ENCODE measurements at regions not wholly inside any gene's neighbourhood (a gene's known extent, or its start where the extent isn't known, plus 50 kb on each side); places are given as distances from the start of the nearest gene placed in this dataset.

DNA sequence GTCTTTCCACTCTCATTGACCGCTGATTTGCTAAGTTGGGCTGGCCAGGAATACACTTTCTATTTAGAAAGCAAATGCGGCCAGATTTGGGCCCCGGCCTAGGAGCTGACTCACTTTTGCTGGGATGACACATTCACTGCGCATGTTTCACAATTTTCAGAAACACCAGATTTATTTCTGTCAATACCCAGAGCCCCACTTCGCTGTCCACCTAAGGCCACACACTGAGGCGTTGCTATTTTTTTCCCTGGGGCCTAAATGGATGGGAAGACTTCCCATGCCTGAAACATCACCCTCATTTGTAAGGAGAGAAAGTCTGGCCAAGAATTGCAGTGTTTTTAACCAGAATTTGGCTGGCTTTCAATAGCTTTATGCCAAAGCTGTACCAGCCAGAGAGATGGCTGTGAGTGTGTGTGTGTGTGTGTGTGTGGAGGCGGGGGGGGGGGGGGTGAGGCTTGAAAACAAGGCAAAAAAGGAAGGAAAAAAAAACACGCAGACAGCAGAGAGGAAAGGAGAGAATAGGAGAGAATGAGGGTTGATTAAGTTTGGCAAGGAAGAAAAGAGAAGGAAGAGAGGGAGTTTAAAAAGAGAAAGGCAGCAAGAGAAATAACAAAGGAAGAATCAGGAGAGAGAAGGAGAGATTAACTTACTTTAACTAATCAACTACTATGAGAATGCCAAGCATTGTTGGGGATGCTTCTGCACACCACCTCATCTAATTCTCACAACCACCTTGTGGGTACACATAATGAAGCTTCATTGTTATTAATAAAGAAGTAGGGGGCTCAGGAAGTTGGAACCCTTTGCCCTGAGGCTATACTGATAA, 261.4 kb upstream of the KLF4 start:
- DNase-seq (ENCODE audit: low read depth) = peak; percentile 99
- H3K4me3 ChIP-seq (ENCODE audit: low read length) = no peak overlapping the region
- no peak for TF ChIP-seq CTCF (conservative IDR thresholded peaks at IDR 0.05; ENCODE audit: low read length)

GRCh38 chr9:107749787-107750444, 260.3 kb upstream of the KLF4 start:
- peak overlapping the region; percentile 21; the same call in 1 of the 2 replicates for H3K4me3 ChIP-seq (ENCODE audit: low read length)
- peak; percentile 96 for DNase-seq (ENCODE audit: low read depth)
- no peak for TF ChIP-seq CTCF (conservative IDR thresholded peaks at IDR 0.05; ENCODE audit: low read length)

DNA sequence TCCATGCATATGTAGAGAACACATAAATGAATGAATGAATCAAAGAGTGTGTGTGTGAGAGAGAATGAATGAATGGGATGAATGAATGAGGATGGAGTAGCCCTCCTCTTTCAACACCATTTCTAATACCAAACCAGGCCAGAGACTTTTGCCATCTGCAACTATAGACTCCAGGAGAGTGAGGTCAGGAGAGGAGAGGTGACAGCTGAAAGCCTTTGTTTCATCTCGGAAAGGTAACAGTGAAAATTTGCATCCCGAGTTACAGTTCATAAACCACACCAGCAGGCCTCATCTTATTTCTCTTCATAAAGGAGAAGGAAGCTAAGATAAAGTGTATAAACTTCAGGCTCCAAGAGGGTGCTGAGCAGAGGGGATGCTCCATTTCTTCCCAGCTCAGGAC, 255.3 kb upstream of the KLF4 start:
- H3K4me3 ChIP-seq (ENCODE audit: low read length) = no peak overlapping the region
- DNase-seq (ENCODE audit: low read depth) = no peak
- no peak for TF ChIP-seq CTCF (conservative IDR thresholded peaks at IDR 0.05; ENCODE audit: low read length)

GRCh38 chr9:107742531-107743309, 253.2 kb upstream of the KLF4 start:
- DNase-seq (ENCODE audit: low read depth) = peak; percentile 12
- no peak for TF ChIP-seq CTCF (conservative IDR thresholded peaks at IDR 0.05; ENCODE audit: low read length)
- H3K4me3 ChIP-seq (ENCODE audit: low read length) = no peak overlapping the region

- TF ChIP-seq CTCF (conservative IDR thresholded peaks at IDR 0.05; ENCODE audit: low read length) = no peak
- peak; percentile 43 for DNase-seq (ENCODE audit: low read depth)
- no peak overlapping the region for H3K4me3 ChIP-seq (ENCODE audit: low read length)
These were observed 250.8 kb upstream of the KLF4 start for GRCh38 chr9:107740088-107740980.

DNA sequence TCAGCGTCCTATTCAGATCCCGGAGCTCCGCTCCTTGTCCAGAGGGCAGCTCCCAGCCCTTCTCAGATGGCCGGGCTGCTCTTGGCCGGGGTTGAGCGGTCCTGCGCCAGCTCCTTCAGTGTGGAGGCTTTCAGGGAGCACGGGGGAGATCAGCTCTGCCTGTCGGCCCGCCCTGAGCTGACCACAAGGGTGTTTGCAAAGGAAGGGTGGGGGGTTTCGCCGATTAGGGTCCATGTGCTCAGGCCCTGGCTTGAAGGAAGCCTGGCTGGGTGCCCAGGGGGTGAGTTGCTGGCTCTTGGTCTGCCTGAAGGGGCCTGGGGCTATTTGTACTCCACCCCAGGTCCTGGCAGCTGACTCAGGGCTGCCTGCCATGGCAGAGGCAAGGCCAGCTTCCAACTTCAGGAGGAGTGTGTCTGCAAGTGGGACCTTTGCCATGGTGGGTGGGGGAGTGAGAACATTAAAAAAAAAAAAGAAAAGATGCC, 250.1 kb upstream of the KLF4 start:
- DNase-seq (ENCODE audit: low read depth) = peak; percentile 45
- no peak overlapping the region for H3K4me3 ChIP-seq (ENCODE audit: low read length)
- no peak for TF ChIP-seq CTCF (conservative IDR thresholded peaks at IDR 0.05; ENCODE audit: low read length)

Data from AG10803 (cell line).